PC-9 (cell line): ENCODE measurements at regions not wholly inside any gene's neighbourhood (a gene's known extent, or its start where the extent isn't known, plus 50 kb on each side); places are given as distances from the start of the nearest gene placed in this dataset.

ENCODE experiments used
- BruUV-seq: library from RNA; stranded (reverse); fragments of 400-500 nt; replicated peaks from 2 replicates; lab custom pipeline; 2021; lab: Mats Ljungman, UMichigan
- CTCF ChIA-PET: fragments of 300-600 bp; sonication (Branson Sonifier 250); formaldehyde crosslinking; loops from one replicate; lab custom pipeline; 2022; ENCODE audit warnings: antibody characterized with exemption; lab: Charles Lee
- POLR2A ChIA-PET: fragments of 300-600 bp; sonication (Branson Sonifier 250); formaldehyde crosslinking; loops from one replicate; lab custom pipeline; 2022; ENCODE audit warnings: antibody characterized with exemption; ENCODE audit not compliant: unreplicated experiment; lab: Charles Lee
- DNase-seq, 2 experiments: peaks; one replicate each; pipeline versions ENCODE4 v3.0.0 to v3.0.0-alpha.2; 2015 to 2022; ENCODE audit warnings: mixed read lengths in 1 of 2
- H2AFZ ChIP-seq: fragments of 200-600 bp; sonication (generic); 2 replicates; pipeline ENCODE4 v1.8.1; 2017; ENCODE audit warnings: antibody characterized with exemption
- H3F3A ChIP-seq: fragments of 200-600 bp; sonication (generic); 2 replicates; pipeline ENCODE4 v1.8.1; 2017; ENCODE audit warnings: antibody characterized with exemption, mild to moderate bottlenecking, low read depth; ENCODE audit not compliant: insufficient read depth
- H3K27ac ChIP-seq: fragments of 200-600 bp; sonication (generic); 2 replicates; pipeline ENCODE4 v1.6.1; 2016; ENCODE audit warnings: mixed run types
- H3K27me3 ChIP-seq: fragments of 200-600 bp; sonication (generic); 2 replicates; pipeline ENCODE4 v1.6.1; 2016; ENCODE audit warnings: low read depth, mixed run types; ENCODE audit not compliant: insufficient read depth
- H3K36me3 ChIP-seq: fragments of 200-600 bp; sonication (generic); 2 replicates; pipeline ENCODE4 v1.6.1; 2016; ENCODE audit warnings: low read depth, mixed run types
- H3K4me1 ChIP-seq: fragments of 200-600 bp; sonication (generic); replicated peaks from 2 replicates; pipeline ENCODE4 v1.6.1; 2016; ENCODE audit warnings: mixed run types; ENCODE audit not compliant: insufficient read depth
- H3K4me2 ChIP-seq: fragments of 200-600 bp; sonication (generic); 2 replicates; pipeline ENCODE4 v1.6.1; 2017; ENCODE audit warnings: mixed run types
- H3K4me3 ChIP-seq: fragments of 200-600 bp; sonication (generic); 2 replicates; pipeline ENCODE4 v1.6.1; 2016; ENCODE audit warnings: mixed run types
- H3K79me2 ChIP-seq: fragments of 200-600 bp; sonication (generic); 2 replicates; pipeline ENCODE4 v1.6.1; 2017; ENCODE audit warnings: low read depth, mixed run types
- H3K9me2 ChIP-seq: fragments of 200-600 bp; sonication (generic); 2 replicates; pipeline ENCODE4 v1.8.1; 2017; ENCODE audit warnings: mild to moderate bottlenecking; ENCODE audit not compliant: insufficient read depth
- H3K9me3 ChIP-seq: fragments of 200-600 bp; sonication (generic); 2 replicates; pipeline ENCODE4 v1.8.1; 2016; ENCODE audit warnings: low read depth; ENCODE audit not compliant: insufficient read depth
- H4K20me1 ChIP-seq: fragments of 200-600 bp; sonication (generic); 2 replicates; pipeline ENCODE4 v1.8.1; 2017; ENCODE audit not compliant: insufficient read depth
- EZH2 ChIP-seq: fragments of 200-600 bp; sonication (generic); IDR thresholded peaks from 2 replicates; pipeline ENCODE4 v1.8.0; 2017; ENCODE audit warnings: antibody characterized with exemption, low read depth
- intact Hi-C: fragments of 100-400 bp; cut with micrococcal nuclease; formaldehyde crosslinking; loops from one replicate; pipeline ENCODE4 v1.10.0; 2022; ENCODE audit not compliant: unreplicated experiment
- TF ChIP-seq, protein P1 (sequence below): fragments of 200-600 bp; sonication (generic); conservative IDR thresholded peaks from 2 replicates; pipeline ENCODE4 v1.6.1; 2017; ENCODE audit warnings: mixed run types, antibody characterized with exemption, mild to moderate bottlenecking, moderate library complexity

GRCh38 chr16:17885659-17886207 is 415.0 kb upstream of the XYLT1 start:
- DNase-seq: no peak
- no peak overlapping the region for H2AFZ ChIP-seq
- H3K4me3 ChIP-seq: no peak overlapping the region
- TF ChIP-seq, protein P1, sequence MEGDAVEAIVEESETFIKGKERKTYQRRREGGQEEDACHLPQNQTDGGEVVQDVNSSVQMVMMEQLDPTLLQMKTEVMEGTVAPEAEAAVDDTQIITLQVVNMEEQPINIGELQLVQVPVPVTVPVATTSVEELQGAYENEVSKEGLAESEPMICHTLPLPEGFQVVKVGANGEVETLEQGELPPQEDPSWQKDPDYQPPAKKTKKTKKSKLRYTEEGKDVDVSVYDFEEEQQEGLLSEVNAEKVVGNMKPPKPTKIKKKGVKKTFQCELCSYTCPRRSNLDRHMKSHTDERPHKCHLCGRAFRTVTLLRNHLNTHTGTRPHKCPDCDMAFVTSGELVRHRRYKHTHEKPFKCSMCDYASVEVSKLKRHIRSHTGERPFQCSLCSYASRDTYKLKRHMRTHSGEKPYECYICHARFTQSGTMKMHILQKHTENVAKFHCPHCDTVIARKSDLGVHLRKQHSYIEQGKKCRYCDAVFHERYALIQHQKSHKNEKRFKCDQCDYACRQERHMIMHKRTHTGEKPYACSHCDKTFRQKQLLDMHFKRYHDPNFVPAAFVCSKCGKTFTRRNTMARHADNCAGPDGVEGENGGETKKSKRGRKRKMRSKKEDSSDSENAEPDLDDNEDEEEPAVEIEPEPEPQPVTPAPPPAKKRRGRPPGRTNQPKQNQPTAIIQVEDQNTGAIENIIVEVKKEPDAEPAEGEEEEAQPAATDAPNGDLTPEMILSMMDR: no peak
- no peak for TF ChIP-seq EZH2
- H3K27ac ChIP-seq: no peak overlapping the region
- ChIA-PET CTCF (no interaction called here), POLR2A (no interaction called here)
- no peaks in the 10 kb centered on the region for H3K9me2 ChIP-seq
- H3K79me2 ChIP-seq: no peaks in the 10 kb centered on the region
- no peaks in the 10 kb centered on the region for H3K27me3 ChIP-seq
- H3F3A ChIP-seq: no peaks in the 10 kb centered on the region
- no TSS peak for BruUV-seq
- no peaks in the 10 kb centered on the region for H3K4me1 ChIP-seq
- intact Hi-C loops: no loop called here
- H3K4me2 ChIP-seq: no peak overlapping the region
- H3K36me3 ChIP-seq: no peaks in the 10 kb centered on the region
- no peaks in the 10 kb centered on the region for H4K20me1 ChIP-seq
- H3K9me3 ChIP-seq: no peaks in the 10 kb centered on the region

- 0 out of 2 replicates have a peak, but pooled peaks cover 2% of the 10 kb centered on the region for H3K27me3 ChIP-seq
- ChIA-PET POLR2A (no interaction called here), CTCF (interaction anchor here (0.6 kb wide), 2 partner anchors 13 to 290 kb away, joined by 5 to 11 read pairs; no protein-coding TSS in a partner anchor)
- TF ChIP-seq, protein P1: no peak
- no peak for TF ChIP-seq EZH2
- H3K79me2 ChIP-seq: no peaks in the 10 kb centered on the region
- BruUV-seq: no TSS peak
- no peak for DNase-seq
- H3K4me3 ChIP-seq: no peak overlapping the region
- no peaks in the 10 kb centered on the region for H4K20me1 ChIP-seq
- no peak overlapping the region for H2AFZ ChIP-seq
- no peaks in the 10 kb centered on the region for H3K9me3 ChIP-seq
- H3K27ac ChIP-seq: no peak overlapping the region
- intact Hi-C loops: no loop called here
- no peaks in the 10 kb centered on the region for H3F3A ChIP-seq
- H3K4me2 ChIP-seq: no peak overlapping the region
- no peaks in the 10 kb centered on the region for H3K9me2 ChIP-seq
- no peaks in the 10 kb centered on the region for H3K4me1 ChIP-seq
- H3K36me3 ChIP-seq: no peaks in the 10 kb centered on the region
These were observed 407.1 kb upstream of the XYLT1 start for GRCh38 chr16:17877821-17878360.

DNA sequence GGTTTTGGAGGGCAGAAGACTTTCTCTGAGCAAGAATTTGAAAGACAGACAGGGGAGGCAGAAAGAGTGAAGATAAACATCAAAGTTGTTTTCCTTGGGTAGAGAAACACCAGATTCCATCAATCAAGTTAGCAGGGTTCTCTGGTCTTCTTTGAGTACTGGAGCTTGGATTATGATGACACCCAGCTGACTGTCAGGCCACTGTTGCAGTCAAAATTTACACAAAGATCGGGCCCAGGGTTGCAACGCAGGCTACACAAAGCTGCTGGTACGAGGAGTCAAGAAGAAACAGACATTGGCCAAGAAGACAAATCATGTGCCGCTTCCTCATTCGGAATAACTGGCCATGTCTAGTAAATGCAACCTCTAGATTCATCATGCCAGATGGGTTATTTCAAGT is 396.2 kb upstream of the XYLT1 start:
- BruUV-seq: no TSS peak
- Histone ChIP-seq H3K79me2 (no peaks in the 10 kb centered on the region), H3K9me2 (no peaks in the 10 kb centered on the region), H4K20me1 (no peaks in the 10 kb centered on the region), H3K4me3 (no peak overlapping the region), H2AFZ (no peak overlapping the region), H3K4me2 (no peak overlapping the region), H3K4me1 (no peaks in the 10 kb centered on the region), H3F3A (no peaks in the 10 kb centered on the region), H3K9me3 (no peaks in the 10 kb centered on the region), H3K36me3 (no peaks in the 10 kb centered on the region), H3K27ac (no peak overlapping the region), H3K27me3 (peaks cover 11% of the 10 kb centered on the region; the same call in 1 of the 2 replicates)
- intact Hi-C loops: no loop called here
- no peak for DNase-seq
- TF ChIP-seq EZH2: no peak
- TF ChIP-seq, protein P1: no peak
- ChIA-PET POLR2A (no interaction called here), CTCF (no interaction called here)
